CD1c-positive myeloid dendritic cell (primary cell): ENCODE measurements at regions not wholly inside any gene's neighbourhood (a gene's known extent, or its start where the extent isn't known, plus 50 kb on each side); places are given as distances from the start of the nearest gene placed in this dataset.
"Not testable (repeated sequence)": the region's sequence is repeated elsewhere in the genome, so short reads cannot be mapped to it uniquely, and the experiment has no call there.

Experiments used
- DNase-seq: peaks from one replicate; pipeline ENCODE4 v3.0.0-alpha.2; 2016; ENCODE audit errors: extremely low spot score

DNA sequence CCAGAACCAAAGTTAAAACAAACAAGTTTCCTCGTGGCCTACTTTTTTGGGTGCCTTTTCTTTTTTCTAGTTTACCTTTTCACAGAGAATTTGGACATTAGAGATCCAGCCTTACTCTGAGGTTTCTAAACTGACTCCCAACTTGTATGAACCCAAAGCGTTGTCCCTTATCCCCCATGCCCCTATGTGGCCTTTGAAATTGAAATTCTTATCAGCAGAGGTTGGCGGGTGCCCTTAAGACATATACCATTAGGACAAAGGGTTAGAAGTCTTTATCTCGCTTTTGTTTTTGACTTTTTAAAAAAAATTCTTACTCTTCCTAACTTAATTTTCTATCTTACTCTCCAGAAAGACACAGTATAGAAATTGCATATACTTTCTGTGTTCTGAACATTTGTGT, 76.3 kb upstream of the C7orf33 start:
- DNase-seq, result no peak

DNA sequence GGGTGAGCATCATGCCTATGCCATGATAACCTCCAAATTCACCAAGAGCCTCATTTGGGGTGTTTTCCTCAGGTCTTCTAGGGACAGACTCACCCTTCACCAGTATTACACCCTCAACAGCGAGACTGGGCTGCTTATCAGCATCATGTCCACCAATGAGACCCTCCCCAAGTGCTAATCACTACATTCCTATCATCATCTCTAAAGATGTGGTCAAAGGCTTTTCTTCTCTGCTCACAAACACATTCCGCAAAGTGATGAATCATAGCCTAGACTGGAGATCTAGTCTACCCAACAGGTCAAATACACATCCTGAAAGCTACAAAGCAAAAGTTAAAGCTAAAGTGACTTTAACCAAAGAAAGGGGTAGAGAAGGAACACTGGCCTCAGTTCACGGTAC, 75.3 kb upstream of the C7orf33 start:
- DNase-seq, result no peak

DNA sequence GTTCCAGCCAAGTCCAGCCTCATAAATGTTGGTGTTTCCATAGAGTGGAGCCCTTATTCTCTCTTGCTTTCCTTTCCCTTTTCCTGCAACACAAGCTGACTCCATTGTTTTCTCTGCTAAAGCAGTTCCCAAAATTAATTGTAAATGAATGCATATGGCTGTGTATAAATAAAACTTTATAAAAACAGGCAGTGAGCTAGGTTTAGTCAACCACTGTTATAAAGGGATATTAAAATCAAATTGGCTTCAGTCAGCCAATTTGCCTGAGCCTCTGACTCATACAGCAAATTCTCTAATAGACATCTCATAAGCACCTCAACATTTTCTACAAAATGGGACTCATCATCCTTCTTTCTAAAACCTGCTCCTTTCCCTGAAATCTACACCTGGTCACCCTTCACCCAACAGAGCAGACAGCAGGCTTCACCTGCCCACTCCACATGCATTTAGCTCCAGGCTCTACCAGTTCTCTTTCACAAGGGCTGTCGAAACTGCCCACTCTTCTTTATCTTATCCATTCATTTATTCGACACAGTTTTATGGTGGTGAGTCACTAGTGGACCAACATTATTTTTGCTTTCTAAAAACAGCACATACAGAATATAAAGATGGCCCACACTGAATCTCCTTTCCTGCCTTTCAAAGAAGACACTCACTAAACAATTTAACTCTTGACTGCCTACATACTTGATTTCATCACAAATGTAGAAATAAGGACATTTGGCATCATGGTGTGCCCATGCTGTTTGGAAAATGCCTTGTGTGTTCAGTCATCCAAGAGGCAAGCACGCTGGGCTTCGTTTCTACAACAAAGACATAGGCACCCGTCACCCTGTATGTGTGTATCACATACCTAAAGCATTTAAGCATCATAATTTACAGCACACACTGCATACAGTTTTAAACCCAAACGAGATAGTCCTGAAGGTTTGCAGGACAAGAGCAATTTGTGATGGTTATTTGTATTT, 74.6 kb upstream of the C7orf33 start:
- no peak for DNase-seq

DNA sequence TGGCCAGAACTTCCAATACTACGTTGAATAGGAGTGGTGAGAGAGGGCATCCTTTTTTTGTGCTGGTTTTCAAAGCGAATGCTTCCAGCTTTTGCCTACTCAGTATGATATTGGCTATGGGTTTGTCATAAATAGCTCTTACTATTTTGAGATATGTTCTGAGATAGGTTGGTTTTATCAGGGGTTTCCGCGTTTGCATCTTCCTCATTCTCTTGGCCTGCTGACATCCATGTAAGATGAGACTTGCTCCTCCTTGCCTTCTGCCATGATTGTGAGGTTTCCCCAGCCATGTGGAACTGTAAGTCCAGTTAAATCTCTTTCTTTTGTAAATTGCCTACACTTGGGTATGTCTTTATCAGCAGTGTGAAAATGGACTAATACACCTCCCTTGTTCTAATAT, 71.2 kb upstream of the C7orf33 start:
- DNase-seq, result not testable (repeated sequence)

DNA sequence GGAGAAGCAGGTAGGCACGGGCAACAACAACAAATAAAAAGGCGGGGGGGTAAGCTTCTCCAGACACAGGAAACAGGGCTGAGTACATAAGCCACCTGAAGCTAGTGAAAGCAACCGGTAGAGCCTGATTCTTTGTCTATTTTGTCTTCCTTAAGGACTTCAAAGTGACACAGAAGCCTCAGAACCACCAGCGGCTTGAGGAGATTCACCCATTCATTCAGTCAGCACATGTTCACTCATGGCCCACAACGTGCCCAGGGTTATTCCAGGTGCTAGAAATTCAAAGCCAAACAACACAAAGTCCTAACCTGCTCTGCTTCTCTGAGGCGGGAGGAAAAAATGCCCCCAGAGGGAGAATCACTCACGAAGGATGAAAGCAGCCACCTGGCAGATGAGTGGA, 69.3 kb upstream of the C7orf33 start:
- no peak for DNase-seq

DNA sequence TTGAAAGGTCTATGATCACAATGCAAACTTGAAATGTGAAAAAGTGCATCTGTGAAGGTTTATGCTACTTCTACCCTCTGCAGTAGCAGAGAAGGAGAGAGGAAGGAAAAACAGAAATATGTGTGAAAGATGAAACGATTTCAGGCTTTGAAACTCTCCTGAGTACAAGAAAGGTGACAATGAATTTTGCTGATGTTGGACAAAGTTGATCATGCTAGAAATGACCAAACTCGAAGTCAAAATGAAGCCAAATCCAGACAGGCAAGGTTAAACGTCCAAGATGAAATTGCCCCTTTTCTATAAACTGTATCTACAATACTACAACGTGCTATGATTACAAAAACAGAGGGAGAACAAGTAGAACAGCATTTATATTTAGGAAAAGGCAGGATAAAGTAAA, 67.0 kb upstream of the C7orf33 start:
- DNase-seq, result no peak

DNA sequence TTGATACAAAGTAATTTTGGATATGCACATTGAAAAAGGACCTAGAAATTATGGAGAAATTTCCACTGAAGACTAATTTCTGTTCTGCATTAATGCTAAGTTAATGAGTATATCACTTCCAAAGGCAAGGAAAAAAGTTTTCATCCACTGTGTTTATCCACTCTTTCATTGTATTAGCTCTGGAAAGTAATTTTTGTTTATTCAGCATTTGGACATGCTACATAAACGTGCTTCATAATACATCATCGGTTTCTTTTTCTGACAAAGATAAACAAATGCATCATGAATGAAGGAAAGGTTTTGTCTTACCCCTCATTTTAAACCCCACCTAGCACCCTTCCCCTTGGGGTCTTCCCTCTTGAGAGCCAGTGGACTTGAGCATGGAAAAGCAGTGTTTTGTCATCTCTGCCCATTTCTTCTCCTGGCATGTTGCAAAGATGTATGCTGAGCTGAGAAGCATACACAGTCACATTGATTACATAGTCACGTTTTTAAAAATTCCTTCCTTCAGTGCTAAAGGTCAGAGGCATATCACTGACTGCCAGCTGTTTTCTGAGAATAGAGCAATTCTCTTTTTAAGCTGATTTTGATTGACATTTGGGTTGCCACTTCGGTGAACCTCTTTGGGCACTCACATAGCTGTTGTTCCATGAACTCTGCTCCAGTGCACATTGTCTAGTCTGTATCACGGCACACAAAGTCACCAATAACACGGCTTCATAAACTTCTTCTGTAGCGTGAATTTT, 65.9 kb upstream of the C7orf33 start:
- DNase-seq, result no peak

DNA sequence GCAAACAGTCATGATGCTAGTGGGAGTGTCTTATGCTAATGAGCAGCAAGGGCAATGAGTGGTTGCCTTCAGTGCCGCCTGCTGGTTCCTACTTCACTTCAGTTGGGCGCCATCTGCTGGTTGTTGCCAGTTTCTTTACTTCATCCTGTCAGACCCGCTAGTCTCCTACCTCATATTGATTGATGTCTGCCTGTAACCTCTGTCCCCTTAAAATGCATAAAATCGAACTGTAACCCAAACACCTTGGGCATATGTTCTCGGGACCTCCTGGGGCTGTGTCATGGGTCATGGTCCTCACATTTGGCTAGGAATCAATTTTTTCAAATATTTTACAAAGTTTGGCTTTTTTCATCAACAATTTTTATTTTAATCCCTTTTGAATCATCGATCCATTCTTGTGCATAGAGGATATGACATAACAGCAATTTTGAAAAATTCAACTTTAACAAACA, 62.8 kb upstream of the C7orf33 start:
- peak; percentile 92 for DNase-seq

DNA sequence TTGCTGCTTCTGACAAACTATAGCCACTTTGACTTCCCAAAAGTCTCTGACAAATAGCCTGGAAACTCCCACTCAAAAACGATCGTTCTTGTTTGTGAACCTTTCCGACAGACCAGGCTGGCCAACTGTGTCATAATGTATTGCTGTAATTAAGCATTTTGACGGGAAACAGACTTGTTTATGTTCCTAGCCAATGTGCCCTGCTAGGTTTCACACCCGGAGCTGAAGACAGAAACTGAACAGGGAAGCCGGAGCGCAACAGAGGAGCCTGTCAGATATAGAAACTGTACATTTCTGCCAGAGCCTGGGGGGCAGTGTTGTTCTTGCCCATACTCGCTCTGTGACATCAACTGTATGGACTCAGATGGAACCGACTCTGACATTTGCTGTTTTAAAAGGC, 55.3 kb upstream of the C7orf33 start:
- peak; percentile 72 for DNase-seq

DNA sequence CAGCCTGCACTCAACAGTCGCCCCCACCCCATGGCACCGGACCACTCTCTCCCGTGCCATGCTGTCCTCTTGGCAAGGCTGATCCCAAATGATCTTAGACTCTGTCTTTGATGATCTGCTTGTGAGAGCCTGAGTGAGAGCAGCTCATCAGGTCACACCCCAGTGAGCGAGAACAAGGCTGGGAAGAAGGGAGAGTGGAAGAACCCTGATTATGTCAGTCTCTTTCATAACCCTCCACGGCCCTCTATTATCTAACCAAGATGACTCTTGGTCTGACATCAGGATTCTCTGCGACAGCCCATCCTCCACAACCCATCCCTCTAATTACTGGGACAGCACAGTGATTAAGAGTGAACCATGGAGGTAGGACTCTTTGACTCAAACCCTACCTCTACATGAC, 53.1 kb upstream of the C7orf33 start:
- no peak for DNase-seq

DNA sequence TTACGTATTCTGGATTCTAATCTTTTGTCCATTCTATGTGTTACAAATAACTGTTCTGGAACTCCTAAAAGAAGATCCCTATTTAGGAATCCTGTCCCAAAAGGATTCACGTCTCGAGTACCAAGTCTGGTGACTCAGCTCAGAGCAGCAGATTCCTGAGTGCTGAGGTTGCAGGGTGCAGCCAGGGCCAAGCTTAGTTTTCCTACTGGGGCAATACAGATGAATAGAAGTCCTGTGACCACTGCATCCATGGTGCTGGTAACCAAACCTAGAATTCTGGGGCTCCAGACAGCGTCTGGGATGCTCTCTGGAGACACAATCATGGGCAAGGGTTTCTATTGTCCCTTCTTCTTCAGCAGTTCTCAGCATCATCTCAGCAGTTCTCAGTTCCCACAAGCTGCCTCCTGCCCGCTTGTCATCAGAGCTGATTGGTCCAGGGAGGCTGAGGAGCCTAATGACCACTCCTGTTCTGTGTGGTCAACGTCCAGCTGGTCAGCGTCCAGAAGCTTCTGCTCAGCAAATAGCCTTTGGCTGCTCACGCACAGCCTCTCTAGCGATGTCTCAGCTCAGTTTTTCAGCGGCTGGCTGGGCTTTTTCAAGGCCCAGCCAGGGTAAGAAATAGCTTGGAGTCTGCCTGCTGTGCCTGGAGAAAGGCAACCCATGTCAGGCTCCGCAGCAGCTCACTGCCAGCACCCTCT, 50.4 kb upstream of the C7orf33 start:
- no peak for DNase-seq
